Neuronal stem cell (in vitro differentiated cells): ENCODE measurements at regions not wholly inside any gene's neighbourhood (a gene's known extent, or its start where the extent isn't known, plus 50 kb on each side); places are given as distances from the start of the nearest gene placed in this dataset.
"Not testable (repeated sequence)": the region's sequence is repeated elsewhere in the genome, so short reads cannot be mapped to it uniquely, and the experiment has no call there.

Experiments used
- DNase-seq: peaks from one replicate; pipeline ENCODE4 v3.0.0-alpha.2; 2013; ENCODE audit warnings: low spot score
- H2AFZ ChIP-seq: one replicate; pipeline ENCODE4 v1.6.1; 2013; ENCODE audit warnings: mild to moderate bottlenecking, low read length, inconsistent platforms
- H2AK5ac ChIP-seq: 2 replicates; pipeline ENCODE4 v1.6.1; 2013; ENCODE audit warnings: low read depth, mild to moderate bottlenecking, inconsistent platforms, low read length, moderate library complexity, mixed read lengths
- H2BK120ac ChIP-seq: 2 replicates; pipeline ENCODE4 v1.6.1; 2013; ENCODE audit warnings: low read depth, mild to moderate bottlenecking, inconsistent platforms, low read length, moderate library complexity, mixed read lengths
- H2BK12ac ChIP-seq: one replicate; pipeline ENCODE4 v1.6.1; 2013; ENCODE audit warnings: low read length, inconsistent platforms
- H2BK15ac ChIP-seq: 2 replicates; pipeline ENCODE4 v1.6.1; 2013; ENCODE audit warnings: mild to moderate bottlenecking, low read length, inconsistent platforms, mixed read lengths
- H2BK5ac ChIP-seq: one replicate; pipeline ENCODE4 v1.6.1; 2013; ENCODE audit warnings: inconsistent platforms, mild to moderate bottlenecking, low read length, moderate library complexity
- H3K14ac ChIP-seq: one replicate; pipeline ENCODE4 v1.6.1; 2013; ENCODE audit warnings: low read length, inconsistent platforms
- H3K18ac ChIP-seq: 2 replicates; pipeline ENCODE4 v1.6.1; 2013; ENCODE audit warnings: low read length, inconsistent platforms
- H3K23ac ChIP-seq: 2 replicates; pipeline ENCODE4 v1.6.1; 2013; ENCODE audit warnings: low read depth, mild to moderate bottlenecking, mixed read lengths, low read length, inconsistent platforms; ENCODE audit not compliant: poor library complexity
- H3K27ac ChIP-seq: replicated peaks from 3 replicates; pipeline ENCODE4 v1.5.1; 2013; ENCODE audit warnings: low read length, inconsistent platforms
- H3K27me3 ChIP-seq, 3 experiments: 2 replicates each; pipeline ENCODE4 v1.6.1; 2013; ENCODE audit warnings: low read length in 3 of 3, mild to moderate bottlenecking in 2 of 3, inconsistent platforms in 1 of 3, low read depth in 1 of 3, mixed read lengths in 1 of 3, moderate library complexity in 1 of 3; ENCODE audit not compliant: control insufficient read depth in 3 of 3, insufficient read depth in 3 of 3
- H3K36me3 ChIP-seq, 2 donors: replicated peaks in 1 of 2; 2 replicates each; pipeline ENCODE4 v1.6.1; 2013; ENCODE audit warnings: low read length in 2 of 2; ENCODE audit not compliant: control insufficient read depth in 2 of 2, insufficient read depth in 2 of 2
- H3K4ac ChIP-seq: 2 replicates; pipeline ENCODE4 v1.6.1; 2013; ENCODE audit warnings: inconsistent platforms, mild to moderate bottlenecking, low read length, moderate library complexity
- H3K4me1 ChIP-seq, 2 donors: 1 replicate in 1 of 2; 2 replicates in 1 of 2; pipeline ENCODE4 v1.6.1; 2013; ENCODE audit warnings: low read length in 2 of 2, low read depth in 1 of 2; ENCODE audit not compliant: control insufficient read depth in 2 of 2, insufficient read depth in 1 of 2
- H3K4me2 ChIP-seq: one replicate; pipeline ENCODE4 v1.6.1; 2013; ENCODE audit warnings: mild to moderate bottlenecking, low read length, inconsistent platforms; ENCODE audit not compliant: insufficient read depth, poor library complexity, severe bottlenecking
- H3K4me3 ChIP-seq, 2 donors: 2 replicates each; pipeline ENCODE4 v1.5.1; 2013; ENCODE audit warnings: low read length in 2 of 2, mild to moderate bottlenecking in 2 of 2, inconsistent platforms in 1 of 2, moderate library complexity in 1 of 2
- H3K79me1 ChIP-seq: one replicate; pipeline ENCODE4 v1.6.1; 2013; ENCODE audit warnings: low read depth, mild to moderate bottlenecking, inconsistent platforms, low read length, moderate library complexity
- H3K9ac ChIP-seq: one replicate; pipeline ENCODE4 v1.6.1; 2013; ENCODE audit warnings: mild to moderate bottlenecking, low read depth, low read length, inconsistent platforms; ENCODE audit not compliant: poor library complexity
- H3K9me3 ChIP-seq, 2 donors: replicated peaks in 1 of 2; 2 replicates each; pipeline versions ENCODE3 to v1.6.1; 2013; ENCODE audit warnings: low read length in 2 of 2, mild to moderate bottlenecking in 2 of 2, inconsistent platforms in 1 of 2, low read depth in 1 of 2, mixed read lengths in 1 of 2, moderate library complexity in 1 of 2; ENCODE audit not compliant: control insufficient read depth in 2 of 2, insufficient read depth in 1 of 2
- H4K8ac ChIP-seq: one replicate; pipeline ENCODE4 v1.6.1; 2013; ENCODE audit warnings: low read depth, mild to moderate bottlenecking, inconsistent platforms, low read length, moderate library complexity
- H4K91ac ChIP-seq: one replicate; pipeline ENCODE4 v1.6.1; 2013; ENCODE audit warnings: low read length, low read depth, mild to moderate bottlenecking, inconsistent platforms; ENCODE audit not compliant: poor library complexity
- WGBS, 2 donors: extraction: QIAGEN DNeasy Blood & Tissue Kit; methylation state at CpG; one replicate each; pipeline ENCODE4 v1.1.7; 2013; ENCODE audit warnings: missing lambda C conversion rate in 2 of 2, mixed read lengths in 1 of 2; ENCODE audit not compliant: insufficient read length in 2 of 2, insufficient replicate concordance in 1 of 2; ENCODE audit errors: extremely low coverage in 2 of 2; 5-methylcytosine and 5-hydroxymethylcytosine counted together

- Histone ChIP-seq H2BK15ac (no peak overlapping the region), H4K8ac (no peak overlapping the region), H4K91ac (no peak overlapping the region), H3K9ac (no peak overlapping the region), H2AK5ac (no peak overlapping the region), H3K4me1 (no peaks in the 10 kb centered on the region), H3K23ac (no peak overlapping the region), H3K14ac (no peak overlapping the region), H2BK120ac (no peak overlapping the region), H3K18ac (no peak overlapping the region), H3K4me2 (no peak overlapping the region), H3K27ac (no peak overlapping the region), H3K4me3 (no peak overlapping the region), H3K36me3 (no peaks in the 10 kb centered on the region), H3K79me1 (no peaks in the 10 kb centered on the region), H2BK5ac (no peak overlapping the region), H3K27me3 (no peaks in the 10 kb centered on the region), H3K4ac (no peak overlapping the region), H2AFZ (no peak overlapping the region), H2BK12ac (no peak overlapping the region), H3K9me3 (no peaks in the 10 kb centered on the region)
- WGBS, 2 donors: no CpG with 5 or more reads among the region's 2 CpGs
- DNase-seq: no peak
These were observed 125.4 kb downstream of the ZFAND4 start for GRCh38 chr10:45547207-45547606.

GRCh38 chr10:45545150-45545549 is 127.4 kb downstream of the ZFAND4 start:
- H3K4me1 ChIP-seq: no peaks in the 10 kb centered on the region
- H2AFZ ChIP-seq: no peak overlapping the region
- no peak overlapping the region for H3K14ac ChIP-seq
- H2BK5ac ChIP-seq: no peak overlapping the region
- H3K9me3 ChIP-seq: no peaks in the 10 kb centered on the region
- H3K4me2 ChIP-seq: no peak overlapping the region
- H3K9ac ChIP-seq: no peak overlapping the region
- no peak overlapping the region for H3K27ac ChIP-seq
- DNase-seq: no peak
- H3K36me3 ChIP-seq: no peaks in the 10 kb centered on the region
- no peak overlapping the region for H3K18ac ChIP-seq
- H2AK5ac ChIP-seq: no peak overlapping the region
- no peak overlapping the region for H3K4me3 ChIP-seq
- WGBS, 2 donors: no CpG with 5 or more reads among the region's 1 CpG
- H2BK12ac ChIP-seq: no peak overlapping the region
- H4K91ac ChIP-seq: no peak overlapping the region
- H3K79me1 ChIP-seq: no peaks in the 10 kb centered on the region
- no peak overlapping the region for H3K4ac ChIP-seq
- H3K27me3 ChIP-seq: no peaks in the 10 kb centered on the region
- H2BK120ac ChIP-seq: no peak overlapping the region
- H3K23ac ChIP-seq: no peak overlapping the region
- no peak overlapping the region for H2BK15ac ChIP-seq
- H4K8ac ChIP-seq: no peak overlapping the region

- Histone ChIP-seq H3K79me1 (no peaks in the 10 kb centered on the region), H2BK15ac (no peak overlapping the region), H3K36me3 (no peaks in the 10 kb centered on the region), H3K27ac (no peak overlapping the region), H3K4me1 (no peaks in the 10 kb centered on the region), H3K4me2 (no peak overlapping the region), H2BK5ac (no peak overlapping the region), H3K18ac (no peak overlapping the region), H2AK5ac (no peak overlapping the region), H3K4me3 (no peak overlapping the region), H2AFZ (no peak overlapping the region), H3K23ac (no peak overlapping the region), H4K8ac (no peak overlapping the region), H4K91ac (no peak overlapping the region), H2BK12ac (no peak overlapping the region), H2BK120ac (no peak overlapping the region), H3K27me3 (no peaks in the 10 kb centered on the region), H3K14ac (no peak overlapping the region), H3K9me3 (no peaks in the 10 kb centered on the region), H3K4ac (no peak overlapping the region), H3K9ac (no peak overlapping the region)
- no peak for DNase-seq
- no CpG with 5 or more reads among the region's 1 CpG for WGBS, 2 donors
These were observed 128.4 kb downstream of the ZFAND4 start for GRCh38 chr10:45544191-45544590.

- not testable (repeated sequence) for H2BK5ac ChIP-seq, H3K18ac ChIP-seq, H2AFZ ChIP-seq, H4K8ac ChIP-seq, H3K27me3 ChIP-seq, H3K23ac ChIP-seq, H3K4me1 ChIP-seq, H4K91ac ChIP-seq, H2BK120ac ChIP-seq, H3K9ac ChIP-seq, H3K36me3 ChIP-seq, H2BK15ac ChIP-seq, H2BK12ac ChIP-seq, H3K27ac ChIP-seq, H3K14ac ChIP-seq, H2AK5ac ChIP-seq, H3K79me1 ChIP-seq, H3K4me2 ChIP-seq, H3K4ac ChIP-seq, H3K9me3 ChIP-seq, H3K4me3 ChIP-seq, DNase-seq
- WGBS, 2 donors: no CpG with 5 or more reads among the region's 5 CpGs
These were observed 131.5 kb downstream of the ZFAND4 start for GRCh38 chr10:45541032-45541431.
